PC-3 (cell line): ENCODE measurements at regions not wholly inside any gene's neighbourhood (a gene's known extent, or its start where the extent isn't known, plus 50 kb on each side); places are given as distances from the start of the nearest gene placed in this dataset.

Source experiments
- CTCF ChIP-seq: fragments of 300-600 bp; sonication (generic); conservative IDR thresholded peaks from 2 replicates; pipeline ENCODE4 v1.5.1; 2017; ENCODE audit warnings: antibody characterized with exemption, low read depth, mild to moderate bottlenecking, low read length
- EZH2 ChIP-seq: fragments of 300-600 bp; sonication (generic); IDR thresholded peaks from one replicate; pipeline ENCODE4 v1.6.1; 2017; ENCODE audit warnings: antibody characterized with exemption, mild to moderate bottlenecking, low read length; ENCODE audit not compliant: unreplicated experiment
- EZH2phosphoT487 ChIP-seq: fragments of 300-600 bp; sonication (generic); IDR thresholded peaks from 2 replicates; pipeline ENCODE4 v1.6.1; 2018; ENCODE audit warnings: mild to moderate bottlenecking, antibody characterized with exemption, low read length, borderline replicate concordance

- TF ChIP-seq CTCF (no peak), EZH2phosphoT487 (no peak), EZH2 (no peak)
These were observed 66.5 kb upstream of the IGFBP5 start for GRCh38 chr2:216761809-216762208.
